Psoas muscle (tissue), 7 donors: ENCODE measurements at regions not wholly inside any gene's neighbourhood (a gene's known extent, or its start where the extent isn't known, plus 50 kb on each side); places are given as distances from the start of the nearest gene placed in this dataset.

Source experiments
- ATAC-seq, 4 donors: fragments of 200-7000 bp; cut with Tn5 transposase; one replicate each; pipeline ENCODE4 v1.9.1; 2020; ENCODE audit warnings: moderate library complexity in 3 of 4, mild to moderate bottlenecking in 2 of 4
- DNase-seq, 2 donors: peaks; one replicate each; pipeline ENCODE4 v3.0.0-alpha.2; 2020
- H3K27ac ChIP-seq: fragments of 200-600 bp; one replicate; pipeline ENCODE4 v1.8.0; 2022
- H3K27me3 ChIP-seq, 3 donors: fragments of 200-600 bp in 1 of 3; one replicate each; pipeline versions ENCODE4 v1.6.1 to v1.8.0; 2013 to 2022; ENCODE audit warnings: low read length in 2 of 3, mild to moderate bottlenecking in 2 of 3, moderate library complexity in 1 of 3; ENCODE audit not compliant: insufficient read depth in 3 of 3
- H3K36me3 ChIP-seq, 2 donors: fragments of 200-600 bp in 1 of 2; one replicate each; pipeline versions ENCODE4 v1.6.1 to v1.8.0; 2013 to 2022; ENCODE audit warnings: low read depth in 1 of 2, mild to moderate bottlenecking in 1 of 2, moderate library complexity in 1 of 2; ENCODE audit not compliant: insufficient read depth in 1 of 2
- H3K4me1 ChIP-seq: fragments of 200-600 bp; one replicate; pipeline ENCODE4 v1.8.0; 2022
- H3K4me3 ChIP-seq: fragments of 200-600 bp; one replicate; pipeline ENCODE4 v1.8.0; 2022; ENCODE audit warnings: mild to moderate bottlenecking
- H3K9me3 ChIP-seq: fragments of 200-600 bp; one replicate; pipeline ENCODE4 v1.8.0; 2022
- WGBS, 3 donors: extraction: QIAGEN DNeasy Blood & Tissue Kit; methylation state at CpG; one replicate each; pipeline versions ENCODE4 v1.1.6 to v1.1.7; 2013; 5-methylcytosine and 5-hydroxymethylcytosine counted together
- intact Hi-C, 2 donors: fragments of 100-400 bp; cut with DNase I; formaldehyde crosslinking; loops; one replicate each; pipeline versions ENCODE4 v1.11.0 to v1.14.2; 2022
- TF ChIP-seq, protein P1 (sequence below): fragments of 200-600 bp; IDR thresholded peaks from one replicate; pipeline ENCODE4 v1.8.0; 2022; ENCODE audit warnings: antibody characterized with exemption
- donor health status: healthy with polysubstance abuse.
- donor health status: DM: no; HTN: no; CAD: no; lungs with moderate emphysema.
- donor health status: Bipolar disorder and iron deficiency.
- donor health status: healthy.
- donor health status: DM: yes; HTN: yes; CAD: no.
- donor health status: DM: no; HTN: no; CAD: no.
- donor health status: DM: yes; HTN: yes; CAD: no.

DNA sequence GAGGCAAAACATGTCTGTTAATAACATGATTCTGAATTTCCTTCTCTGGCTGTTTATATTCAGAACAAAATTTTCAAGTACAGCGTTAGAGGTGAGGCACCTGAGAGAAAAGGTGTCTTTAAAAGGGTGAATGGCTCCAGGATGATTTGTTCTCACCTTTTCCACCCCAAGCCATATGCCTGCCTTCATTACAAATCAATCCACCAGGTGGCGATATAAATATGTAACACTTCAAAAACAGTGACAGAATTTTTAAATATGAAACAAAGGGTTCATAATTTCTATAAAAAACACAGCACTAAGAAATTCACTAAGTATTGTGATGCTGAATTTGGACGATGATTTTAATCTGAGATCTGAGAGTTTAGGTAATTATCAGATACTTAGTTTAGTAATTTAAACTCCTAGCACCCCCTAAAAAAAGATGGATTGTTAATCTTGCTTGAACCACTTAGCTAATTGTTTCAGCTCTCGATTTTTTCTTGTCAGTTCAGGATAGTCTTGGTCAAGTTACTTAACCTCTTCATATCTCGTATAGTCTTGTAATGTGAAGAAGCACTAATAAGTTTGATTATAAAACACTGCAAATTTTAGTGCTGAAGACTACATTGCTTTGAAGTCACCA is 528.8 kb downstream of the CPS1 start:
- ATAC-seq (no peak), DNase-seq (no peak)
- Histone ChIP-seq H3K27me3 (no peaks in the 10 kb centered on the region), H3K4me1 (no peaks in the 10 kb centered on the region), H3K9me3 (no peaks in the 10 kb centered on the region), H3K27ac (no peak overlapping the region), H3K4me3 (no peak overlapping the region), H3K36me3 (no peaks in the 10 kb centered on the region)
- TF ChIP-seq, protein P1, sequence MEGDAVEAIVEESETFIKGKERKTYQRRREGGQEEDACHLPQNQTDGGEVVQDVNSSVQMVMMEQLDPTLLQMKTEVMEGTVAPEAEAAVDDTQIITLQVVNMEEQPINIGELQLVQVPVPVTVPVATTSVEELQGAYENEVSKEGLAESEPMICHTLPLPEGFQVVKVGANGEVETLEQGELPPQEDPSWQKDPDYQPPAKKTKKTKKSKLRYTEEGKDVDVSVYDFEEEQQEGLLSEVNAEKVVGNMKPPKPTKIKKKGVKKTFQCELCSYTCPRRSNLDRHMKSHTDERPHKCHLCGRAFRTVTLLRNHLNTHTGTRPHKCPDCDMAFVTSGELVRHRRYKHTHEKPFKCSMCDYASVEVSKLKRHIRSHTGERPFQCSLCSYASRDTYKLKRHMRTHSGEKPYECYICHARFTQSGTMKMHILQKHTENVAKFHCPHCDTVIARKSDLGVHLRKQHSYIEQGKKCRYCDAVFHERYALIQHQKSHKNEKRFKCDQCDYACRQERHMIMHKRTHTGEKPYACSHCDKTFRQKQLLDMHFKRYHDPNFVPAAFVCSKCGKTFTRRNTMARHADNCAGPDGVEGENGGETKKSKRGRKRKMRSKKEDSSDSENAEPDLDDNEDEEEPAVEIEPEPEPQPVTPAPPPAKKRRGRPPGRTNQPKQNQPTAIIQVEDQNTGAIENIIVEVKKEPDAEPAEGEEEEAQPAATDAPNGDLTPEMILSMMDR = peak; percentile 54
- WGBS, 3 donors = 20 to 25% (median 21%) methylated on average over 5 of the region's 5 CpGs
- intact Hi-C loops = loop anchor here in 1 of 2 donors (5.0 kb wide), 2 partner anchors 72 to 1482 kb away; no protein-coding TSS in a partner anchor

DNA sequence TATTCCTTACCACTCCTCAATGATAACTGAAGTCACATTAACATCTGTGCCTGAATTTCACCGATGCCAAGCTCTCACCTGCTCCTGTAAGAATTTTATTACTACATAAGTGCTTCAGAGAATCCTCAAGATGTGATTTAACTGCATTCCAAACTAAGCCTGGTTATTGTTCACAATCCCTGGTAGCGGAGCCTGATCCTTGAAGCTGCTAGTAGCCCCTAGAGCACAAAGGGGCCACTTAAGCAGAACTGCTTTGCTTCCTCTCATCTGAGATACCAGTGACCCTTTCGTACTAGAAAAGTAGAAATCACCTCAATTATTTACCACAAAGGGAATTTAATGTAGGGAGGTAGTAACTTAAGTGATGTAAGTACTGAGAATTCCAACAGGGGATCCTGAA is 529.6 kb downstream of the CPS1 start:
- ATAC-seq (no peak), DNase-seq (no peak)
- TF ChIP-seq, protein P1 = no peak
- WGBS, 3 donors = 68 to 72% (median 68%) methylated on average over 3 of the region's 3 CpGs
- H3K27me3 ChIP-seq = no peaks in the 10 kb centered on the region
- no peaks in the 10 kb centered on the region for H3K36me3 ChIP-seq
- H3K27ac ChIP-seq = no peak overlapping the region
- H3K9me3 ChIP-seq = no peaks in the 10 kb centered on the region
- intact Hi-C loops = loop anchor here in 1 of 2 donors (5.0 kb wide), 2 partner anchors 71 to 1481 kb away; no protein-coding TSS in a partner anchor
- H3K4me3 ChIP-seq = no peak overlapping the region
- H3K4me1 ChIP-seq = no peaks in the 10 kb centered on the region

DNA sequence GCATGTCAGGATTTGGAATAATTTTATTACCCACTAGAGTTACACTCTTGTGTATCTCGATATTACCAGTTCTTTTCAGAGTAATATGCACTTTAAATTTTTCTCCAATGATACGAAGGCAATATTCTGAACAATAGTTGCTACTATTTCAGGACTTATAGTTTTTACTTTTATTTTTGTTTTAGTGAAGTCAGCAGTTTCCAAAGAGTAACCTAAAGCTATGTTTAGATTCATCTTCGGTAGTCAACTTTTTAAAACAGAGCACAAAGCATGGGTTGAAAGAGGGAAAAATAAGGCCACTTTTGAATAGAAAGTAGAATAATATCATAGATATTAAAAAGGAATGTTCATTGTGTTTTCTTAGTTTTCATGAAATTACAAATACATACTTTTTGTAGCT is 532.7 kb downstream of the CPS1 start:
- Histone ChIP-seq H3K4me3 (no peak overlapping the region), H3K27ac (no peak overlapping the region), H3K4me1 (no peaks in the 10 kb centered on the region), H3K36me3 (no peaks in the 10 kb centered on the region), H3K9me3 (no peaks in the 10 kb centered on the region), H3K27me3 (no peaks in the 10 kb centered on the region)
- DNase-seq = no peak
- intact Hi-C loops = loop anchor here in 1 of 2 donors (5.0 kb wide), 2 partner anchors 68 to 1478 kb away; no protein-coding TSS in a partner anchor
- TF ChIP-seq, protein P1 = no peak
- no peak for ATAC-seq
- 82 to 84% (median 83%) methylated on average over 3 of the region's 3 CpGs for WGBS, 3 donors

DNA sequence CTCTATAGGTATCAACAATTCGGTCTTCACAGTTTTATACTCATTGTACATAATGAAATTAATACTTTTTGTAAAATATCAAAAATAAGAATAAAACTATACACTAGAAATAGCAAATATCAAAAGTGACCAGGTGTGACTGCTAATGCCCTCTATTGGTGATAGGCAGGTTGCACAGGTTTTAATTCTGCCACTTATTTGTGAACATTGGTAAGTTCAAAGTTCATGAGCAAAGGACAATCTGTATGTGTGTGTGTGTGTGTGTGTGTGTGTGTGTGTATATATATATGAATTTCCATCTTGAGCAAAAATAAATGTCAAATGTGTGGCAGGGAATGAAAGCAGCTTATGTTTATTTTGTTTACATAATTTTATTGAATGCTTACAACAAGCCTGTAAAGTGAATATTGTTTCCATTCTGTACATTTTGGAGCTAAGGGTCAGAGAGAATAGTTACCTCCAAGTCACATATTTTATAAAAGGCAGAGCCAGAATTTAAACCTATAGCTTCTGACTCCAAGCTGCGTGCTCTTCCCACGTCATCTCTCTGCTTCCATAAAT is 537.4 kb downstream of the CPS1 start:
- ATAC-seq = no peak
- 85 to 92% (median 89%) methylated on average over 3 of the region's 3 CpGs for WGBS, 3 donors
- DNase-seq = no peak
- intact Hi-C loops = no loop called here
- H3K27me3 ChIP-seq = no peaks in the 10 kb centered on the region
- H3K36me3 ChIP-seq = no peaks in the 10 kb centered on the region
- H3K9me3 ChIP-seq = no peaks in the 10 kb centered on the region
- H3K27ac ChIP-seq = no peak overlapping the region
- no peak overlapping the region for H3K4me3 ChIP-seq
- H3K4me1 ChIP-seq = no peaks in the 10 kb centered on the region
- TF ChIP-seq, protein P1 = no peak
